NCI-H1694 treated with DMSO at 0.1 percent for 48 hours (cell line): ENCODE measurements at regions not wholly inside any gene's neighbourhood (a gene's known extent, or its start where the extent isn't known, plus 50 kb on each side); places are given as distances from the start of the nearest gene placed in this dataset.

Experiments
- DNase-seq: peaks from one replicate; lab custom pipeline; 2025; lab: John Stamatoyannopoulos, UW

GRCh38 chr9:88034964-88035363 is 60.6 kb upstream of the CDK20 start:
- DNase-seq, result no peak

GRCh38 chr9:88033359-88033702 is 59.0 kb upstream of the CDK20 start:
- DNase-seq, result no peak

- no peak for DNase-seq
These were observed 54.0 kb upstream of the CDK20 start for GRCh38 chr9:88028338-88028737.

GRCh38 chr9:88026118-88026479 is 51.8 kb upstream of the CDK20 start:
- no peak for DNase-seq

- DNase-seq, result no peak
These were observed 51.2 kb upstream of the CDK20 start for GRCh38 chr9:88025411-88026117.

GRCh38 chr9:88024896-88025295 is 50.6 kb upstream of the CDK20 start:
- DNase-seq, result no peak
